GM12875 (cell line): ENCODE measurements at regions not wholly inside any gene's neighbourhood (a gene's known extent, or its start where the extent isn't known, plus 50 kb on each side); places are given as distances from the start of the nearest gene placed in this dataset.

Experiments used
- H3K4me3 ChIP-seq: one replicate; pipeline ENCODE4 v1.5.1; 2011; ENCODE audit warnings: low read depth, low read length, control low read depth
- CTCF ChIP-seq: IDR thresholded peaks from 2 replicates; pipeline ENCODE4 v1.5.1; 2011; ENCODE audit warnings: low read depth, mild to moderate bottlenecking, control low read depth, inconsistent platforms, low read length, moderate library complexity, borderline replicate concordance; ENCODE audit not compliant: insufficient read depth

- TF ChIP-seq CTCF: no peak
Measured at GRCh38 chr10:16304311-16304710, 132.5 kb upstream of the PTER start.

GRCh38 chr10:16310440-16310839 lies 126.4 kb upstream of the PTER start:
- H3K4me3 ChIP-seq: no peak overlapping the region
- no peak for TF ChIP-seq CTCF

More at GRCh38 chr10:16304311-16304710, 132.5 kb upstream of the PTER start:
- no peak overlapping the region for H3K4me3 ChIP-seq

- no peak overlapping the region for H3K4me3 ChIP-seq
- 0 out of 2 replicates have a peak, but pooled peaks have one; percentile 13 for TF ChIP-seq CTCF
Measured at GRCh38 chr10:16314259-16314658, 122.6 kb upstream of the PTER start.

GRCh38 chr10:16316733-16317390 lies 119.9 kb upstream of the PTER start:
- H3K4me3 ChIP-seq: no peak overlapping the region
- TF ChIP-seq CTCF: no peak

- H3K4me3 ChIP-seq: no peak overlapping the region
- TF ChIP-seq CTCF: no peak
Measured at GRCh38 chr10:16341637-16342036, 95.2 kb upstream of the PTER start.

- TF ChIP-seq CTCF: no peak
- no peak overlapping the region for H3K4me3 ChIP-seq
Measured at GRCh38 chr10:16348891-16349290, 87.9 kb upstream of the PTER start.

- H3K4me3 ChIP-seq: no peak overlapping the region
- TF ChIP-seq CTCF: no peak
Measured at GRCh38 chr10:16352146-16352545, 84.7 kb upstream of the PTER start.
